ENCODE measurements at regions not wholly inside any gene's neighbourhood (a gene's known extent, or its start where the extent isn't known, plus 50 kb on each side); places are given as distances from the start of the nearest gene placed in this dataset.

DNA sequence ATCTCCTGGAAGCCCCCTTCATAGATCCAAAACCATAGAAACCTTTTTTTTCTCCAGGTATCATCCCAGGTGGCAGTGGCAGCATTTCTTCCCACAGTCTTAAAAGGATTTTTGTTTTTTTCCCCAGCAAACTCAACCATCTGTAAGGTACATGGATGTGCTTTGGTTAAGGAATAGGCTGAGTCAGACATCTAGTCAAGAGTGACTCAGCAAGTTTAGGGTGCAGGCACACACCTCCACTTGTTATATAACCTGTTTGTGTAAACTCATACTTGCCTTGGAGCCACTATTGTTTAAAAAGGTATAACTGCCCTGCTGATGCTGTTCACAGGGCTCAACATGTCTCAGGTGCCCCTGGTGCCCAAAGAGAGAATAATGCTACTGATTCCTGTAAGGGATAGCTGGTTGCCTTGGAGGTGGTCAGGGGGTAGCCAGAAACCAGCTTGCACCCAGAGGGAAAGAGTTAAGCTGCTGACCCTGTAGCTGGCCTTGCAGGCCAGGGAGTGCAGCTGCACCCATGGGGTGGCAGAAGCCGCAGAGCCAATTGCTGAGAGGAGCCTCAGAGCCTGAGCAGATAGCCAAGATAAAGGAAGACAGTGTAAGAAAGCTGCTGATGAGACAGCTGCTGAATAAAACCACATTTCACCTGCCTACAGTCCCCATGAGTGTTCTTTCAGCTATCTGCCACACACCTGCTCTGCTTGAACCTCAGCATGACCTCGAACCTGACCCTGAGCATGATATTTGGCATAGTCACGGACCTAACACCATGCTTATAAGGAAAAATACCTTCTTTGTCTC lies 1726.1 kb upstream of the RAG2 start:
- in situ Hi-C loops (cut with HindIII; ENCODE audit: low sequenced_read_pairs) = no loop called here

DNA sequence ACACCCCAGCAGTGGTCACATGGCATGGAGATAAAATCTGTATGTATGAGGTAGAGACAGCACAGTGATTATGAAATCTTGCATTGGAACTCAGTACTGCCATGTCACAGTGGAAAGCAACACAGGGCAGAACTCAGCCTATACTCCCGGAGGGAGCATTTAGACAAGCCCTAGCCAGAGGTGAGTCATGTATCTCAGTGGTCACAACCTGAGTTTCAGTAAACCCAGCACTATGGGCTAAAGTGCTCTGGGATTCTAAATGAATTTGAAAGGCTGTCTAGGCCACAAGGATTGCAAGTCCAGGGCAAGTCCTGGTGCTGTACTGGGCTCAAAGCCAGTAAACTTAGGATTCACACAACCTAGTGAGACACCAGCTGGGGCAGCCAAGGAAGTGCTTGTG lies 1717.1 kb upstream of the RAG2 start:
- in situ Hi-C loops (cut with HindIII; ENCODE audit: low sequenced_read_pairs) = no loop called here

DNA sequence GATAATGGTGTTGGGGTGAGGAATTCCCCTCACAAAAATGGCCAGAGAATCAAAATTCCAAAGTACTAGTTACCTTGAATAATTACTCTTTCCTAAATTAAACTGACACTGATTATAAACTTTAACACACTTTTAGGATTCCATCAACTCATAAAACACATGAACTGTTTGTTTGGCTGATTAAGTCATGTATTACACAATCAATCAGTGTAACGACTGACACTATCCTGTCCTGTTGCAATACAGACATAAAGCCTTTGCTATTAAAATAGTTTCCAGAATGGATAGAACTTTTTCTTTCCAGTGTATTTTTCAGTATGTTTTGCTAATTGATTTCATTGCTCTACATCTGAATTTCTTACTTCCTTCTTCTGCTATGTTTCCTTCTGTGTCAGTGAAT lies 1709.4 kb upstream of the RAG2 start:
- in situ Hi-C loops (cut with HindIII; ENCODE audit: low sequenced_read_pairs) = no loop called here

DNA sequence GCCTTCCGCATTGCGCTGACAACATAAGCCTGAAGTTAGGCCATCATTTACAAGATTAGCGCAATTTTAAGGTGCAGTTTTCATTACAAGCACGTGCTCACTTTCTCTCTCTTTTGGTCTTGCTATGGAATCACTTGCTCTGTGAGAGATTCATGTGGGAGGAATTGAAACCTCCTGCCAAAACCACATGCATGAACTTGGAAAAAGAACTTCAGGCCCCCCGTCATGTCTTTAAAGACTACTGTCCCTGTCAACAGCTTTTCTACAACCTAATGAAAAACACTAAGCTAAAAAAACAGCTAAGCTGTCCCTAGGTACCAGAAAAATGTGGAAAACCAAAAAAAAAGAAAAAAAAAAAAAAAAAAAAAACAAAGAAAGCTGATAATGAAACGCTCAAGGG lies 1707.6 kb upstream of the RAG2 start:
- in situ Hi-C loops (cut with HindIII; ENCODE audit: low sequenced_read_pairs) = no loop called here

DNA sequence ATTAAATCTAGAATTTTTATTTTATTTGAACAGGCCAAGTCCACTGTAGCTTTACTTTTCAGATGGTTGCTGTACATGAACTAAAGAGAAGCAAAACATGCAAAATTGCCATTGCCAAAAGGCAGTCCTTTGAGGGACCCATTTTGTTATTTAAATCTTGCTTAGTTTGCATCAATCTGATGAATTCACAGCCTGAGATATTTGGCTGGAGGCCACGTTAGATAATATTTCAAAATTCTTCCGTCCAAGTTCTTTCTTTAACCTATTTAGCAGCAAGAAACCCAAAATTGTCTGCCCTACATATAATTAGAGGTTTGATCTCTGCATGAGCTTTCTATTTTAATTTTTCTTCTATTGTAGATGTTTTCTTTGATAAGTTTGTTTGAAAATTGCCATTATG lies 1706.9 kb upstream of the RAG2 start:
- in situ Hi-C loops (cut with HindIII; ENCODE audit: low sequenced_read_pairs) = no loop called here

DNA sequence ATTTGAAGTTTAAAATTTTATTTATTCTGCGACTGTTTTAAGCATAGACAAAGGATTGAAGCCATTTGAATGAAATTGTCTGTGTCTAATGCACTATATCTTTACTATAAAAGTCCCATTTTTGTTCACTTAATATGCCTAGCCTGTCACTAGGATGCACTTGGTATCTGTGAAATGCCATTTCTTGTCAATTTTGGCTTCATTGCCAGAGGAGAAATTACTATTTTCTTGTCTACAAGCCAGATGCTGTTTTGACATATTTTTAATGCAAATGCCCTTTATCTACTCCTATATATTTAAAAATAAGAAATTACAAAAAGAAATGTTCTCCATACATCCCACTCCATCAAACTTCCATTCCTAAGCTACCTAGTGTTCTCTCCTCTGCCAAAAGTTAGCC lies 1704.5 kb upstream of the RAG2 start:
- in situ Hi-C loops (cut with HindIII; ENCODE audit: low sequenced_read_pairs) = no loop called here

DNA sequence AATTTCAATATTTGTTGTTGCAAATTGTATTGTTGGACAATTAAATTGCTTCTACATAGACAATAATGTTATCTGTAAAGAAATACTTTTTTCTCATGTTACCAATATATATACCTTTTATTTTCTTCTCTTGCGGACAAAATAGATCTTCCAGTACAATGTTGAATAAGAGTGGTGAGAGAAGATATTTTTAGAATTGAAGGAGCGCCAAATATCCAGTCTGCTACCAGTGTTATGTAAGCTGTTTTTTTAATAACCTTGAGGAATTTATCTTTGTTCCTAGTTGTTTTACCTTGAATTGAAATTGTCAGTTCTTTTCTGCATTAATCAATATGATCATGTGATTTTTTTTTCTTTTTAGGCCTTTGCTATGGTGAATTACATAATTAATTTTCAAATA lies 1702.5 kb upstream of the RAG2 start:
- in situ Hi-C loops (cut with HindIII; ENCODE audit: low sequenced_read_pairs) = no loop called here

DNA sequence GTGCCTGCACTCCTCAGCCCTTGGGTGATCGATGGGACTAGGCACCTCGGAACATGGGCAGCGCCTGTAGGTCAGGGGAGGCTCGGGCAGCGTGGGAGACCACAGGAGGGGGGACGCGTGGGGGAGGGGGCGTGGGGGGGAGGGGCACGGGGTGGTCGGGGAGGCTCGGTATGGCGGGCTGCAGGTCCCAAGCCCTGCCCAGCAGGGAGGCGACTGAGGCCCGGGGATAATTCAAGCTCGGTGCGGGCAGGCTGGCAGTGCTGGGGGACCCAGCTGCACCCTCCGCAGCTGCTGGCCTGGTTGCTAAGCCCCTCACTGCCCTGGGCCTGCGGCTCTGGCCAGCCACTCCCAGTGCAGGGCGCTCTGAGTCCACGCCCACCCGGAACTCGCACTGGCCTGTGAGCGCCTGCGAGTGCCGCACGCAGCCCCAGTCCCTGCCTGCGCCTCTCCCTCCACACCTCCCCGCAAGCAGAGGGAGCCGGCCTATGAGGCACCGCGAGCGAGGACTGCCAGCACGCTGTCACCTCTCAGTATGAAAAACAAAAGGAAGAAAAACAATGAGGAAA lies 1698.3 kb upstream of the RAG2 start:
- in situ Hi-C loops (cut with HindIII; ENCODE audit: low sequenced_read_pairs) = no loop called here

DNA sequence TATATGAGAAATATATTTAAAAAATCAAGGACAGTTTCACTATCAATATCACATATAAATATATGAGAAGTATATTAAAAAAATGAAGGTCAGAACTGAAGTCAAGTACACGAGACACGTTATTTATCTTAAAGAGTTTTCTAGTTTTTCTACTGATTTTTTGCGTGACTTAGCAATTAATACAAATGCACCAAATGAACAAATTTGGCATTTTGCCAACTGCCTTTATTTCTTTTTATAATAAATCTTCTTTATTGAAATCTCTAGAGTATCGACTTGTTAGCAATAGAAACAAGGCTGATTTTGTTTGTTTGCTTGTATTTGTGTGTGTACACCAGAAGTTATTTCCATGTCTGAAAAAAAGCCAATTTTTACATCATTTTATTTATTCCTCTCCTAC lies 1684.7 kb upstream of the RAG2 start:
- in situ Hi-C loops (cut with HindIII; ENCODE audit: low sequenced_read_pairs) = no loop called here

DNA sequence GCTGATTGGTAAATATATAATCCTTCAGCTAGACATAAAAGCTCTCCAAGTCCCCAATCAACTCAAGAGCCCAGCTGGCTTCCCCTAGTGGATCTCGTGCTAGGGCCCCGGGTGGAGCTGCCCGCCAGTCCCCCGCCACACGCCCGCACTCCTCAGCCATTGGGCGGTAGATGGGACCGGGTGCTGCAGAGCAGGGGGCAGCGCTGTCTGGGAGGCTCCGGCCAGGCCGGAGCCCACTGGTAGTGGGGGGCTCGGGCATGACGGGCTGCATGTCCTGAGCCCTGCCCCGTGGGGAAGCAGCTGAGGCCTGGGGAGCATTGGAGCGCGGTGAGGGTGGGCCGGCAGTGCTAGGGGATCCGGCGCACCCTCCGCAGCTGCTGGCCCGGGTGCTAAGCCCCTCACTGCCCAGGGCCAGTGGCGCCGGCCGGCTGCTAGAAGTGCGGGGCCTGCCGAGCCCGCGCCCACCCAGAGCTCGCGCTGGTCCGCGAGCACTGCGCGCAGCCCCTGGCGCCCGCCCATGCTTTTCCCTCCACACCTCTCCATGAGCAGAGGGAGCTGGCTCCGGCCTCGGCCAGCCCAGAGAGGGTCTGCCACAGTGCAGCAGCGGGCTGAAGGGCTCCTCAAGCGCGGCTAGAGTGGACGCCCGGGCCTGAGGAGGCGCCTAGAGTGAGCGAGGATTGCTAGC lies 1680.6 kb upstream of the RAG2 start:
- in situ Hi-C loops (cut with HindIII; ENCODE audit: low sequenced_read_pairs) = no loop called here

DNA sequence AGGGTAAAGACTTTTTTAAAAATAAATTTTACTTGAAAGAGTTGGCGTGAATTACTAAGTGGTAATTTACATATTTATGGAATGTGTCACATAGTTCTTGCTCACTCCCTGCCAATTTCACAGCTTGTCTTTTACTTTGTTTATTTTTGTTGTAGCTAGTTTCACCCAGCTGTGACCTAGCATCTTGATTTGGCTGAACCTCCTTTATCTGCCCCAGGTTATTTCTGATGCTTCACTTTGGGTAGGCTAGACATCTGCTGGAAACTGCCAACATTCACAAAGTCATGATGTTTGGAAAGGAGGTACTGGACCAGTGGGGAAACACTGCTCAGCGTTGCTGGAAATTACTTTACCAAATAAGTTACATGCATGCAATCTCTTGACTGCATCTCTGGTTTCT lies 1676.0 kb upstream of the RAG2 start:
- in situ Hi-C loops (cut with HindIII; ENCODE audit: low sequenced_read_pairs) = no loop called here

DNA sequence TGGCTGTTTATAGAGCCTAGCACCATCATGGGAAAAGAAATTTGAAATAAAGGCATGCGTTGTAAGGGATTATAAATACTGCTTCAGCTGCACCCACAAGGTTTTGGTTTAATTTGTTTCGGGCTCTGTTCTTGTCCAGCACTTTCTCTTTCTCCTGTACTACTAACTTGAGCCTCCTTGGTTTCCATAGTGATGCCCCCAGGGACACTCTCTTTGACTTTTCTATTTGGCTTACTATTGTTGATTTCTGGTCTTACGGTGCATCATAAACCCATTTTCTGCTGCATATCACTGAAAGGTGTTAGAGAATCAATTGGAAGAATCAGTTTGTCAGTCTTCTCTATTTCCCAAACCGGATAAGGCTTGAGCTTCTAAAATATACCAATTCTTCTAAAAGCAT lies 1674.3 kb upstream of the RAG2 start:
- in situ Hi-C loops (cut with HindIII; ENCODE audit: low sequenced_read_pairs) = no loop called here

DNA sequence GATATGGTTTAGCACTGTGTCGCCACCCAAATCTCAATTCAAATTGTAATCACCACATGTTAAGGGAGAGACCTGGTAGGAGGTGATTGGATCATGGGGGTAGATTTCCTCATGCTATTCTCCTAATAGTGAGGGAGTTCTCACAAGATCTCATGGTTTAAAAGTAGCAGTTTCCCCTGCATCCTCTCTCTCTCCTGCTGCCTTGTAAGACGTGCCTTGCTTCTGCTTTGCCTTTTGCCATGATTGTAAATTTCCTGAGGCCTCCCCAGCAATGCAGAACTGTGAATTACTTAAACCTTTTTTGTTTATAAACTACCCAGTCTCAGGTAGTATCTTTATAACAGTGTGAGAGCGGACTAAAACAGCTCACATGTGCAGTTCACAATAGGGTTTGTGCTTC lies 1668.7 kb upstream of the RAG2 start:
- in situ Hi-C loops (cut with HindIII; ENCODE audit: low sequenced_read_pairs) = no loop called here

DNA sequence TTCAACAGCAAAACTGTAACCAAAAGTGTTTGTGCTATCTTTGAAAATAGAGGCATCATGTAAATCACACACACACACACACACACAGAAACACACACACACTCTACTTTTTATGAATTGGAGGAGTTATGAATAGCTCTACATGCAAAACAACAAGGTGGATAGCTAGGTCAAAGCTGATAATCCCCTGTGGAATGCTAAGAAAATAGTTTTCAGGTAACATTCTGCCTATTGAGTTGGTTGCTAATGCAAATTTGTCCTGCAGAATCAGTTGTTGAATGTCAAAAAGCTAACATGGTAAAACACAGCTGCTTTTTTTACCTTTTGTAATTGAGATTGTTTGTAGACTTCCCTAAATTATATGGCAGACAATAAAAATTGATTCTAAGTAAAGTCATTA lies 1658.4 kb upstream of the RAG2 start:
- in situ Hi-C loops (cut with HindIII; ENCODE audit: low sequenced_read_pairs) = no loop called here

DNA sequence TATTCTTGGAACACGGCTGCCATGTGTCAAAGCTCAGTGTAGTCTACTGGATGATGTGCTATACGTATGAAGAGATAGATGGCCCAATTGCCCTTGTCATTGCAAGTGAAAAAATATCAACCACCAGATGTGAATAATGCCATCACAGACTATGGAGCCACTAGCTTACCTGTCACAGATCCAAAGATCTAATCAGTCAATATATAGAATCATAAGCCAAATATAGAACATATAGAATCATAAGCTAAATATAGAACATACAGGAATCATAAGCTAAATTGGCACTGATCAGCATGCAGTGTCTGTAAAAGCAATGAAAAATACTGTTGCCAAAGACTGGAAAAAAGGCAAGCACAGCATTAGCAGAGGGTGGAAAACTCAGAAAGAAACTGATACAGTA lies 1656.9 kb upstream of the RAG2 start:
- in situ Hi-C loops (cut with HindIII; ENCODE audit: low sequenced_read_pairs) = no loop called here

DNA sequence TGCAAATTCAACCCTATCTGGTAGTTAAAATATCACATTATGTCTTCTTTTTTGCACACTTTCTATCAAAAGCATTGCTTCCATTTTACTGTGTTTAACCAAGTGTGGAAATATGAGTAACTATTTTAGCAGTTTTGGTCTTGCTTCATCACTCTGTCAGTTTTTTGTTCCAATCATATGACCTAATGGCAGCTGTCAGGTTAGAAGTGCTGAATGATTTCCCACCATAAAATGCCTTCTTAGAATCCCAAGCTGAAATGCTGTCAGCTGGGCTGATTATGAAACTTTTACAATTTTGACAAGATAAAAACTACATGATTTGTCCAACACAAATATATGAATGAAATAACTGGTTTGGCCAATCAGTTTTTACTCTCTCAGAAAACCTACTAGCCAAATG lies 1654.6 kb upstream of the RAG2 start:
- in situ Hi-C loops (cut with HindIII; ENCODE audit: low sequenced_read_pairs) = no loop called here

DNA sequence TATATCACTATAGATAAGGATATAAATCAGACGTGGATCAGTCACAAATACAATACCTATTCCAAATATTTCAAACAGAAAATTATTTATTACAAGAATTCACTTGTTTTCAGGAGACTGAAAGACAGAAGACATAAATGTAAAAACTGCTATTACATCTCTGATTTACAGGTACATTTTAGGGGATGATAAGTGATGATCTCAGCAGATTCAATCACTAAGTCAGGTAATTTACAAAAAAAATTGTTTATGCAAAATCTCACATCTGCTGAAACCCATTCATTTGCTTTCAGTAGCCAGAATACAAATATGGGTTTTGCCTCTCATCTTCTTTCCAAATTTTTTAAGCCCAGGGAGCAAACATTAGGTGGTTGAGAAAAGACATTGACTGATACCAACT lies 1648.4 kb upstream of the RAG2 start:
- in situ Hi-C loops (cut with HindIII; ENCODE audit: low sequenced_read_pairs) = no loop called here

DNA sequence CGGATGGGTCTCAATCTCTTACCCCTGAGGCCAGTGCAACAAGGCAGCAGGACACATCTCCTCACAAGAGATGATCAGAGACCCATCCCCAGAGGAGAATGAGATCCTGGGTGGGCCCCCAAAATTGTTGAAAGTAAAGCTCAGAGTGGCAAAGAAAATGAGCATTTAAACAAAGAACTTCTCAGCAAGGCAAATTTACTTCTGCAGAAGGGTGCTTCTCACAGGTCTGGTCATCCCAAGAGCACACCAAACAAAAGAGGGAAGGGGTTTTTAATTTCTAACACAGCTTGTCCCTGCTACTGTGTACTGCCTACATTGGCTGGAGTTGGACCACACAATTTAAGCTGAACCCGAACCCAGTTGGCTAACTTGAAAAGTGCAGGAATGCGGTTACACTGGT lies 1628.6 kb upstream of the RAG2 start:
- in situ Hi-C loops (cut with HindIII; ENCODE audit: low sequenced_read_pairs) = no loop called here

DNA sequence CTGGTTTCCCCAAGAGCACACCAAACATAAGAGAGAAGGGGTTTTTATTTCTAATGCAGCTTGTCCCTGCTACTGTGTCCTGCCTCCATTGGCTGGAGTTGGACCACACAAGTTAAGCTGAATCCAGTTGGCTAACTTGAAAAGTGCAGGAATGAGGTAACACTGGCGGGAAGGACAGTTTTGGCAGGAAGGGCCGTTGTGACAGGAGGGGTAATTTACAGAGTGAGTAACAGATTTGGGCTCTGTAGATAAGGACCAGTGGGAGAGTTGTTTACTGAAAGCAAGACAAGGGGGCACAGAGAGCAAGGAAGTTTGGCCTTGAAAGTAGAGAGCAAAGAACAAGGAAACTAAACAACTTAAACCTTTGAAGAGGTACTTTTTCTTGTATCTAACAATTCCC lies 1623.3 kb upstream of the RAG2 start:
- in situ Hi-C loops (cut with HindIII; ENCODE audit: low sequenced_read_pairs) = no loop called here

DNA sequence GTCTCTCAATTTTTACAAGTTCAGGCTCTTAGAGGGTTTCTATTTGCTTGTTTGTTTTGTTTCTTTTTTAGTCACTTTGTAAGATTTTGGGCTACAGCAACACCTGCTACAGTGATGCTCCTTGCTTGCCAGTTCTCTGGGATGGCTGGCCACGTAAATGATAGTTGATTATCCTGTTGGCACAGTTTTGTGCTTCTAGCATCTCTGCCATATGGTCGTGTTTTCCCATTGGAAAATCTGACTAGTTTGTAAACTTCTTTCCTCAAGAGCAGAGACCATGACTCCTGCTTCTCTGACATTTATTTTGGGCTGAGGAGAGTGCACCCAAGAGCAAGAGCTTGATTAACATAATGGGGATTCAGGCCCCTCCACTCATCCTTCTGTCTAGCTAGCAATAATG lies 1621.6 kb upstream of the RAG2 start:
- in situ Hi-C loops (cut with HindIII; ENCODE audit: low sequenced_read_pairs) = no loop called here

DNA sequence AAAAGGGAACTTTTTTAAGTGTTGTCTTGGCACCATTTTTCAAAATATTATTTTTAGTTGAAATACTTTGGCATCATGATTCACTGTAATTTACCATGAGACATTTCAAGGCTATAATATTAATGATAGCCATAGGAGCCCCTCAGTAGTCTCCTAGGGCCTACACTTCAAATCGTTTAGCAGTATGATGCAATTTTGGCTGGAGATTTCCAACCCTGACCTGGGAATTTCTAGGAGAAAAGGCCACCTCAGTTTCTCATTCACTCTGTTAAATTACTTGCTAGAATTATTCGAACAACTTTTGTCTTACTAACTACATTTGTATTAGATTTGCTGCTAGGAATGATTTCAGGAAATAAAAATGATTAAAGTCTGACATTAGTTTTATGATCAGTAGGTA lies 1610.9 kb upstream of the RAG2 start:
- in situ Hi-C loops (cut with HindIII; ENCODE audit: low sequenced_read_pairs) = no loop called here

DNA sequence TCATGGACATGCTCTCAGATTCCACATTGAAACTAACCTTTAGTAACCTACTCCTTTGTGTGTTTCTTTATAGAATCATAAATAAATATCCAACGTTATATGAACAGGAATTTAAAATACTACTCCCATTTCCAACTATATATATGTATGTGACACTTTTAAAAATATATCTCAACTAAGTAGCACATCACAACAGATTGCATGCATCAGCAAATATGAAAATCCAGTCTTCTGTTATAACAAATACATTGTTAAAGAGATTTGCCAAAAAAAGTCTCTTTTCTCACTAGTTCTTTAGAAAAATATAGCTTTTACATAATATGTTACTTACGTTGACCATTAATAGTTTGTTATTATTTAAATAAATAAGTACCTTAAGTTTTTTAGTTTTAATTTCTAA lies 1608.6 kb upstream of the RAG2 start:
- in situ Hi-C loops (cut with HindIII; ENCODE audit: low sequenced_read_pairs) = no loop called here

All from endothelial cell of hepatic sinusoid (primary cell).